DOHH2 (cell line): ENCODE measurements at regions not wholly inside any gene's neighbourhood (a gene's known extent, or its start where the extent isn't known, plus 50 kb on each side); places are given as distances from the start of the nearest gene placed in this dataset.

Experiments used
- EZH2phosphoT487 ChIP-seq: fragments of 200-600 bp; sonication (generic); IDR thresholded peaks from 2 replicates; pipeline ENCODE4 v1.6.1; 2017; ENCODE audit warnings: borderline replicate concordance, mild to moderate bottlenecking, antibody characterized with exemption, low read length, moderate library complexity, mixed read lengths
- TF ChIP-seq, protein P1 (sequence below): fragments of 200-600 bp; sonication (generic); IDR thresholded peaks from one replicate; pipeline ENCODE4 v1.5.1; 2014; ENCODE audit warnings: antibody characterized with exemption, mild to moderate bottlenecking, low read depth, low read length; ENCODE audit not compliant: poor library complexity, severe bottlenecking

DNA sequence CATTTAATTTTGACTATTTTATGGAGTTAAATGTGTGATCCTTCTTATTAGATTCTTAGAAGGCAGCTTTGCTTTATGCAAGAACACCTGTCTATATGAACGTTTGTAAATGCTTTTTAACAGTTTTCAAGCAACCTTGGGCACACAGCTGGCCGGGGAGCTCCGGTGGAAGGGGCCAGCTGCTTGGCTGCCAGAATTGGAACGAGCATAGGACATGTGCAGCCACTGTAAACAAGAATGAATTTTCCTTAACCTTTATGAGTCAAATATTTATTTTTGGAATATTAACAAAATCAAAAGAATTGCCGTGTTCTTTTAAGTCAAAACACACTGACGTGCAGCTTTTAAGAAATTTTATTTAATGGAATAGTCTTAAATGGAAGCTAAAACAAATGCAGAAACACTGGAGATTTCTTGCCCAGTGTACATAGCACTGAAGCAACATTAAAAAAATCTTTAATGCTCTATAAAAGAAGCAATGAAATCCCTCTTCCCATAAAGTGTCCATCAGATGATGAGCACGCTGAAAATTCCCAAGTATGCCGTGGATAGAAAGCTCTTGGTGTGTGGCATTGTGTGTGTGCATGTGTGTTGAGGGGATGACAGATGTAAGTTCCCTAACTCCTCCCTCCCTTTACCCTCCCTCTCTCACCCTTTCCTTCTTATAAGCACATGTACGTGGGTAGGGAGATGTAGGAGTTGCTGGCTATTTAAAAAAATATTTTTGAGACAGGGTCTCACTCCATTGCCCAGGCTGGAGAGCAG lies 208.9 kb upstream of the EXOC2 start:
- TF ChIP-seq, protein P1, sequence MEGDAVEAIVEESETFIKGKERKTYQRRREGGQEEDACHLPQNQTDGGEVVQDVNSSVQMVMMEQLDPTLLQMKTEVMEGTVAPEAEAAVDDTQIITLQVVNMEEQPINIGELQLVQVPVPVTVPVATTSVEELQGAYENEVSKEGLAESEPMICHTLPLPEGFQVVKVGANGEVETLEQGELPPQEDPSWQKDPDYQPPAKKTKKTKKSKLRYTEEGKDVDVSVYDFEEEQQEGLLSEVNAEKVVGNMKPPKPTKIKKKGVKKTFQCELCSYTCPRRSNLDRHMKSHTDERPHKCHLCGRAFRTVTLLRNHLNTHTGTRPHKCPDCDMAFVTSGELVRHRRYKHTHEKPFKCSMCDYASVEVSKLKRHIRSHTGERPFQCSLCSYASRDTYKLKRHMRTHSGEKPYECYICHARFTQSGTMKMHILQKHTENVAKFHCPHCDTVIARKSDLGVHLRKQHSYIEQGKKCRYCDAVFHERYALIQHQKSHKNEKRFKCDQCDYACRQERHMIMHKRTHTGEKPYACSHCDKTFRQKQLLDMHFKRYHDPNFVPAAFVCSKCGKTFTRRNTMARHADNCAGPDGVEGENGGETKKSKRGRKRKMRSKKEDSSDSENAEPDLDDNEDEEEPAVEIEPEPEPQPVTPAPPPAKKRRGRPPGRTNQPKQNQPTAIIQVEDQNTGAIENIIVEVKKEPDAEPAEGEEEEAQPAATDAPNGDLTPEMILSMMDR = no peak
- no peak for TF ChIP-seq EZH2phosphoT487
